HL-60 (cell line): ENCODE measurements at regions not wholly inside any gene's neighbourhood (a gene's known extent, or its start where the extent isn't known, plus 50 kb on each side); places are given as distances from the start of the nearest gene placed in this dataset.
"Not testable (repeated sequence)": the region's sequence is repeated elsewhere in the genome, so short reads cannot be mapped to it uniquely, and the experiment has no call there.

Source experiments
- DNase-seq, 2 experiments: peaks; one replicate each; pipeline ENCODE4 v3.0.0-alpha.2; 2010 to 2020; ENCODE audit warnings: low read depth in 1 of 2, low spot score in 1 of 2
- H3K27ac ChIP-seq: fragments of 250-450 bp; sonication (Bioruptor Pico); replicated peaks from 2 replicates; pipeline ENCODE4 v1.5.1; 2020; ENCODE audit warnings: mild to moderate bottlenecking, moderate library complexity
- H3K27me3 ChIP-seq: fragments of 250-450 bp; sonication (Bioruptor Pico); 2 replicates; pipeline ENCODE4 v1.5.1; 2021; ENCODE audit warnings: mild to moderate bottlenecking, moderate library complexity; ENCODE audit not compliant: insufficient read depth, poor library complexity, severe bottlenecking
- H3K4me3 ChIP-seq: replicated peaks from 2 replicates; pipeline ENCODE4 v1.5.1; 2011; ENCODE audit warnings: mild to moderate bottlenecking, control low read depth, low read length; ENCODE audit not compliant: insufficient read depth
- GABPA ChIP-seq: IDR thresholded peaks from 2 replicates; pipeline ENCODE4 v1.6.1; 2012; ENCODE audit warnings: low read depth
- POLR2AphosphoS5 ChIP-seq: IDR thresholded peaks from 2 replicates; pipeline ENCODE4 v1.6.1; 2012; ENCODE audit warnings: low read depth
- SPI1 ChIP-seq: IDR thresholded peaks from 2 replicates; pipeline ENCODE4 v1.6.1; 2012; ENCODE audit warnings: low read depth, mild to moderate bottlenecking, borderline replicate concordance
- TF ChIP-seq, protein P1 (sequence below): IDR thresholded peaks from one replicate; pipeline ENCODE4 v1.5.1; 2011; ENCODE audit warnings: low read length, control low read depth, inconsistent platforms; ENCODE audit not compliant: insufficient read depth
- TF ChIP-seq, protein P2 (sequence below): IDR thresholded peaks from 2 replicates; pipeline ENCODE4 v1.6.1; 2012; ENCODE audit warnings: low read depth; ENCODE audit not compliant: insufficient replicate concordance

GRCh38 chr10:23656735-23657134 is 217.9 kb downstream of the OTUD1 start:
- Histone ChIP-seq H3K4me3 (no peak overlapping the region), H3K27me3 (no peaks in the 10 kb centered on the region), H3K27ac (no peak overlapping the region)
- DNase-seq, result peak in 1 of 2 experiments; percentile 4
- no peak for TF ChIP-seq GABPA
- no peak for TF ChIP-seq POLR2AphosphoS5
- TF ChIP-seq, protein P1, sequence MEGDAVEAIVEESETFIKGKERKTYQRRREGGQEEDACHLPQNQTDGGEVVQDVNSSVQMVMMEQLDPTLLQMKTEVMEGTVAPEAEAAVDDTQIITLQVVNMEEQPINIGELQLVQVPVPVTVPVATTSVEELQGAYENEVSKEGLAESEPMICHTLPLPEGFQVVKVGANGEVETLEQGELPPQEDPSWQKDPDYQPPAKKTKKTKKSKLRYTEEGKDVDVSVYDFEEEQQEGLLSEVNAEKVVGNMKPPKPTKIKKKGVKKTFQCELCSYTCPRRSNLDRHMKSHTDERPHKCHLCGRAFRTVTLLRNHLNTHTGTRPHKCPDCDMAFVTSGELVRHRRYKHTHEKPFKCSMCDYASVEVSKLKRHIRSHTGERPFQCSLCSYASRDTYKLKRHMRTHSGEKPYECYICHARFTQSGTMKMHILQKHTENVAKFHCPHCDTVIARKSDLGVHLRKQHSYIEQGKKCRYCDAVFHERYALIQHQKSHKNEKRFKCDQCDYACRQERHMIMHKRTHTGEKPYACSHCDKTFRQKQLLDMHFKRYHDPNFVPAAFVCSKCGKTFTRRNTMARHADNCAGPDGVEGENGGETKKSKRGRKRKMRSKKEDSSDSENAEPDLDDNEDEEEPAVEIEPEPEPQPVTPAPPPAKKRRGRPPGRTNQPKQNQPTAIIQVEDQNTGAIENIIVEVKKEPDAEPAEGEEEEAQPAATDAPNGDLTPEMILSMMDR, result peak; percentile 1

DNA sequence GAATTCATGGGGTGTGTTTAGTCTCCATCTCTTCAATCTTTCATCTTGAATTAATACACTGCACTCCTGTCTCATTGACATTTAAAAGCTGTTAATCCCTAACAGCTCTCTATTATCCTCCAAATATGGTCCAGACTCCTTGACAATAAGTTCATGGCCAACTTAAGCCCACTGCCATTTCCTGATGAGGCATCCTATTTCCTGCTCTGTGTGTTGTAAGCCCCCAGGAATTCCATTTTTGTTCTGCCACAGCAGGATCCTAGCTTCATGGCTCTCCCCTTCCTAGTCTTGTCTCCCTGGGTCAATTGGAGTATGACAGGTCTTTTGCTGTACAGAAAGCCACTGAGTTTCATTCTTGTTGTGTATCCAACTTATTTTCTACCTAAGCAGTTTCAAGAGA is 218.8 kb downstream of the OTUD1 start:
- H3K27me3 ChIP-seq, result no peaks in the 10 kb centered on the region

GRCh38 chr10:23671866-23672265 is 233.0 kb downstream of the OTUD1 start:
- DNase-seq, H3K4me3 ChIP-seq, H3K27ac ChIP-seq, H3K27me3 ChIP-seq: not testable (repeated sequence)

More for the DNA sequence above, 218.8 kb downstream of the OTUD1 start:
- TF ChIP-seq, protein P2, sequence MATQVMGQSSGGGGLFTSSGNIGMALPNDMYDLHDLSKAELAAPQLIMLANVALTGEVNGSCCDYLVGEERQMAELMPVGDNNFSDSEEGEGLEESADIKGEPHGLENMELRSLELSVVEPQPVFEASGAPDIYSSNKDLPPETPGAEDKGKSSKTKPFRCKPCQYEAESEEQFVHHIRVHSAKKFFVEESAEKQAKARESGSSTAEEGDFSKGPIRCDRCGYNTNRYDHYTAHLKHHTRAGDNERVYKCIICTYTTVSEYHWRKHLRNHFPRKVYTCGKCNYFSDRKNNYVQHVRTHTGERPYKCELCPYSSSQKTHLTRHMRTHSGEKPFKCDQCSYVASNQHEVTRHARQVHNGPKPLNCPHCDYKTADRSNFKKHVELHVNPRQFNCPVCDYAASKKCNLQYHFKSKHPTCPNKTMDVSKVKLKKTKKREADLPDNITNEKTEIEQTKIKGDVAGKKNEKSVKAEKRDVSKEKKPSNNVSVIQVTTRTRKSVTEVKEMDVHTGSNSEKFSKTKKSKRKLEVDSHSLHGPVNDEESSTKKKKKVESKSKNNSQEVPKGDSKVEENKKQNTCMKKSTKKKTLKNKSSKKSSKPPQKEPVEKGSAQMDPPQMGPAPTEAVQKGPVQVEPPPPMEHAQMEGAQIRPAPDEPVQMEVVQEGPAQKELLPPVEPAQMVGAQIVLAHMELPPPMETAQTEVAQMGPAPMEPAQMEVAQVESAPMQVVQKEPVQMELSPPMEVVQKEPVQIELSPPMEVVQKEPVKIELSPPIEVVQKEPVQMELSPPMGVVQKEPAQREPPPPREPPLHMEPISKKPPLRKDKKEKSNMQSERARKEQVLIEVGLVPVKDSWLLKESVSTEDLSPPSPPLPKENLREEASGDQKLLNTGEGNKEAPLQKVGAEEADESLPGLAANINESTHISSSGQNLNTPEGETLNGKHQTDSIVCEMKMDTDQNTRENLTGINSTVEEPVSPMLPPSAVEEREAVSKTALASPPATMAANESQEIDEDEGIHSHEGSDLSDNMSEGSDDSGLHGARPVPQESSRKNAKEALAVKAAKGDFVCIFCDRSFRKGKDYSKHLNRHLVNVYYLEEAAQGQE, result no peak
- TF ChIP-seq, protein P1, result no peak
- TF ChIP-seq SPI1, result no peak
- TF ChIP-seq POLR2AphosphoS5, result no peak
- no peak for TF ChIP-seq GABPA
- H3K4me3 ChIP-seq, result no peak overlapping the region
- no peak for DNase-seq
- H3K27ac ChIP-seq, result no peak overlapping the region

DNA sequence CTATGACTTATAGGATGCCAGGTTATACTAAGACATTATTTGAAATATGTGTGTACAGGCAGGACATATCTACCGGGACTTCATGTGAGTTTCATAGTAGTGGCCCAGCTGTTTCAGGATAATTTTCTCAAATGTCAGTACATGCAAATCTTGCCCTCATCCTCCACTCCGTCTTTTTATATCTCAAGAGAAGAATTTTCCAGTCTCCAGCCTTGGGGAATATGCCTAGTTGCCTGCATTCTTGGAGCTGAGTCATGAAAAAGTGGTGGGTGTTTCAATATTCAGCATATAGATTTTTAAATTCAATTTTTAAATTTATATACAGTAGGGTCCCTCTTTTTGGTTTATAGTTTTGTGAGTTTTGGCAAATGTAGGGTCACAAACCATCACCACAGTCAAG is 236.7 kb downstream of the OTUD1 start:
- H3K27me3 ChIP-seq, result no peaks in the 10 kb centered on the region
- H3K4me3 ChIP-seq, result no peak overlapping the region
- TF ChIP-seq, protein P2, result no peak
- no peak for TF ChIP-seq SPI1
- TF ChIP-seq, protein P1, result no peak
- TF ChIP-seq POLR2AphosphoS5, result no peak
- no peak for TF ChIP-seq GABPA
- H3K27ac ChIP-seq, result no peak overlapping the region
- DNase-seq, result no peak
